SK-N-MC (cell line): ENCODE measurements at regions not wholly inside any gene's neighbourhood (a gene's known extent, or its start where the extent isn't known, plus 50 kb on each side); places are given as distances from the start of the nearest gene placed in this dataset.

Experiments
- EZH2 ChIP-seq: fragments of 200-600 bp; sonication (generic); IDR thresholded peaks from one replicate; pipeline ENCODE4 v1.6.1; 2017; ENCODE audit warnings: antibody characterized with exemption
- POLR2AphosphoS5 ChIP-seq: IDR thresholded peaks from 2 replicates; pipeline ENCODE4 v1.6.1; 2012; ENCODE audit warnings: mild to moderate bottlenecking, low read depth, low read length, borderline replicate concordance

DNA sequence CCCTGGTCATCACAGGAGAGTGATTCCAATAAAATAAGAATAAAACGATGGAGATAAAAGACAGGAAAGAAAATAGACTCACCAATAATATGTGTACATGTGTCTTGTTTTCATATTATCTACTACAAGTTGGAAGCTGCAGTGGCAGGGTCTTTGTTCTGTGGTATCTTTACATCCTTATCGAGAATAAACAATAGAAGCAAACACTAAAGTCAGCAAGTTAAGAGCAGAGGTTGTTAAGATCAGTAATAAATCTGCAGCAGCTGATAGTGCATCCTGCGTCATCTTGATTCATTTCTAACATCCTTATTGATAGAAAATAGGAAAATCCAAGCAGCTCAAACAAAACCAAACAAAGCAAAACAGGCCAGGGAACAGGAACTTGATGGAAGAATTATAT is 107.4 kb downstream of the RPS29 start:
- TF ChIP-seq EZH2 (no peak), POLR2AphosphoS5 (no peak)
